ENCODE measurements at regions not wholly inside any gene's neighbourhood (a gene's known extent, or its start where the extent isn't known, plus 50 kb on each side); places are given as distances from the start of the nearest gene placed in this dataset.
"Not testable (repeated sequence)": the region's sequence is repeated elsewhere in the genome, so short reads cannot be mapped to it uniquely, and the experiment has no call there.

GRCh38 chr2:160832381-160832780 is 327.8 kb upstream of the TANK start:
- not testable (repeated sequence) for TF ChIP-seq CTCF, POLR2A (IDR thresholded peaks at IDR 0.05)

All from esophagus squamous epithelium (tissue), 4 donors.